Endothelial cell of umbilical vein (primary cell): ENCODE measurements at regions not wholly inside any gene's neighbourhood (a gene's known extent, or its start where the extent isn't known, plus 50 kb on each side); places are given as distances from the start of the nearest gene placed in this dataset.

Experiments
- BruUV-seq: library from RNA; stranded (reverse); fragments of 400-500 nt; replicated peaks from 2 replicates; lab custom pipeline; 2021; lab: Mats Ljungman, UMichigan
- CTCF ChIA-PET: fragments of 300-600, 350-600 bp; sonication (Branson Sonifier 250); formaldehyde crosslinking; loops from one replicate; lab custom pipeline; 2021; ENCODE audit warnings: antibody characterized with exemption, inconsistent platforms; lab: Charles Lee
- POLR2A ChIA-PET: fragments of 300-600, 350-600 bp; sonication (Branson Sonifier 250); formaldehyde crosslinking; loops from one replicate; lab custom pipeline; 2021; ENCODE audit warnings: antibody characterized with exemption, inconsistent platforms; lab: Charles Lee
- DNase-seq: peaks from one replicate; pipeline ENCODE4 v3.0.0-alpha.2; 2011; ENCODE audit warnings: low read depth, low spot score
- FAIRE-seq: peaks from 2 replicates; lab custom pipeline; 2011; peaks lifted over from hg19 to GRCh38; lab: Jason Lieb, UNC
- H2AFZ ChIP-seq: 2 replicates; pipeline ENCODE4 v1.6.0; 2012; ENCODE audit warnings: low read depth, low read length, control low read depth, inconsistent platforms
- H3K27ac ChIP-seq: 2 replicates; pipeline ENCODE4 v1.5.1; 2011; ENCODE audit warnings: low read depth, mild to moderate bottlenecking, control low read depth, low read length, moderate library complexity; ENCODE audit not compliant: insufficient read depth
- H3K27me3 ChIP-seq, 2 experiments: 2 replicates each; pipeline versions ENCODE4 v1.6.0 to v1.6.1; 2011; ENCODE audit warnings: low read length in 2 of 2, mixed read lengths in 1 of 2; ENCODE audit not compliant: control insufficient read depth in 2 of 2, insufficient read depth in 2 of 2
- H3K36me3 ChIP-seq, 2 experiments: 2 replicates in 1 of 2; 3 replicates in 1 of 2; pipeline ENCODE4 v1.5.1; 2011; ENCODE audit warnings: low read length in 2 of 2, mild to moderate bottlenecking in 1 of 2, moderate library complexity in 1 of 2; ENCODE audit not compliant: control insufficient read depth in 2 of 2, insufficient read depth in 2 of 2; ENCODE audit errors: extremely low read depth in 1 of 2
- H3K4me1 ChIP-seq: 3 replicates; pipeline ENCODE4 v1.5.1; 2011; ENCODE audit warnings: mild to moderate bottlenecking, low read length; ENCODE audit not compliant: control insufficient read depth, insufficient read depth; ENCODE audit errors: extremely low read depth
- H3K4me2 ChIP-seq: 2 replicates; pipeline ENCODE4 v1.6.1; 2011; ENCODE audit warnings: low read length, control low read depth, mixed read lengths; ENCODE audit not compliant: insufficient read depth
- H3K4me3 ChIP-seq, 3 experiments: fragments of 200-600 bp in 1 of 3; sonication (generic), shearing (Covaris generic) in 1 of 3; replicated peaks in 1 of 3; 2 replicates each; pipeline ENCODE4 v1.5.1; 2011 to 2016; ENCODE audit warnings: control low read depth in 3 of 3, low read length in 3 of 3, mild to moderate bottlenecking in 2 of 3, inconsistent platforms in 1 of 3, low read depth in 1 of 3, moderate library complexity in 1 of 3; ENCODE audit not compliant: insufficient read depth in 1 of 3
- H3K79me2 ChIP-seq: 2 replicates; pipeline ENCODE4 v1.6.0; 2012; ENCODE audit warnings: low read length, inconsistent platforms; ENCODE audit not compliant: control insufficient read depth, insufficient read depth
- H3K9ac ChIP-seq: replicated peaks from 2 replicates; pipeline ENCODE3; 2011; ENCODE audit warnings: low read length, control low read depth; ENCODE audit not compliant: insufficient read depth; ENCODE audit errors: extremely low read depth
- H3K9me1 ChIP-seq: replicated peaks from 3 replicates; pipeline ENCODE4 v1.6.0; 2011; ENCODE audit warnings: mild to moderate bottlenecking, low read length; ENCODE audit not compliant: control insufficient read depth, insufficient read depth; ENCODE audit errors: extremely low read depth
- H3K9me3 ChIP-seq: replicated peaks from 2 replicates; pipeline ENCODE4 v1.5.1; 2012; ENCODE audit warnings: low read length, inconsistent platforms; ENCODE audit not compliant: control insufficient read depth, insufficient read depth
- H4K20me1 ChIP-seq: replicated peaks from 2 replicates; pipeline ENCODE3; 2011; ENCODE audit warnings: mild to moderate bottlenecking, low read length; ENCODE audit not compliant: control insufficient read depth, insufficient read depth; ENCODE audit errors: extremely low read depth
- CTCF ChIP-seq, 2 donors: IDR thresholded peaks; 1 replicate in 1 of 2; 2 replicates in 1 of 2; pipeline ENCODE4 v1.5.1; 2011; ENCODE audit warnings: low read length in 2 of 2, mild to moderate bottlenecking in 2 of 2, moderate library complexity in 2 of 2, control low read depth in 1 of 2, inconsistent platforms in 1 of 2, low read depth in 1 of 2; ENCODE audit not compliant: insufficient read depth in 1 of 2; ENCODE audit errors: extremely low read depth in 1 of 2
- EZH2 ChIP-seq: IDR thresholded peaks from 2 replicates; pipeline ENCODE4 v1.6.1; 2012; ENCODE audit warnings: borderline replicate concordance, low read depth, mild to moderate bottlenecking, moderate library complexity, low read length, inconsistent platforms; ENCODE audit not compliant: severe bottlenecking
- FOS ChIP-seq: IDR thresholded peaks from 2 replicates; pipeline ENCODE4 v1.6.1; 2011; ENCODE audit warnings: mild to moderate bottlenecking, low read length, moderate library complexity, borderline replicate concordance; ENCODE audit not compliant: insufficient read depth
- GATA2 ChIP-seq: IDR thresholded peaks from 2 replicates; pipeline ENCODE4 v1.7.0; 2011; ENCODE audit warnings: low read depth, mild to moderate bottlenecking, moderate library complexity, mixed read lengths, low read length; ENCODE audit not compliant: insufficient read length, insufficient read depth
- JUN ChIP-seq: IDR thresholded peaks from 2 replicates; pipeline ENCODE4 v1.6.1; 2011; ENCODE audit warnings: borderline replicate concordance, low read depth; ENCODE audit not compliant: insufficient read length, insufficient read depth
- MYC ChIP-seq: IDR thresholded peaks from one replicate; pipeline ENCODE4 v1.6.1; 2011; ENCODE audit warnings: mild to moderate bottlenecking, low read depth, low read length
- POLR2A ChIP-seq: IDR thresholded peaks from 2 replicates; pipeline ENCODE4 v1.6.1; 2012; ENCODE audit warnings: low read depth, mild to moderate bottlenecking, control low read depth, low read length
- POLR2AphosphoS5 ChIP-seq: IDR thresholded peaks from 2 replicates; pipeline ENCODE4 v1.6.1; 2012; ENCODE audit warnings: low read depth, mild to moderate bottlenecking, control low read depth, low read length, moderate library complexity; ENCODE audit not compliant: insufficient read depth
- dilution Hi-C: fragments of 300-500 bp; cut with MboI; formaldehyde crosslinking; loops from one replicate; pipeline ENCODE4 v1.15.0; 2019; ENCODE audit warnings: low sequenced_read_pairs; ENCODE audit not compliant: extremely low pct_ligation_motif_present
- intact Hi-C: fragments of 100-400 bp; cut with micrococcal nuclease; formaldehyde crosslinking; loops from one replicate; pipeline ENCODE4 v1.10.0; 2022
- TF ChIP-seq, protein P1 (sequence below): IDR thresholded peaks from 2 replicates; pipeline ENCODE4 v1.6.1; 2011; ENCODE audit not compliant: insufficient read depth, insufficient read length

GRCh38 chr10:14466257-14466656 is 135.5 kb upstream of the FRMD4A start:
- Histone ChIP-seq H3K4me3 (no peak overlapping the region), H3K27ac (no peak overlapping the region), H3K4me1 (no peaks in the 10 kb centered on the region), H2AFZ (no peak overlapping the region), H3K9me1 (no peaks in the 10 kb centered on the region), H3K9ac (no peak overlapping the region), H3K36me3 (no peaks in the 10 kb centered on the region), H4K20me1 (no peaks in the 10 kb centered on the region), H3K79me2 (no peaks in the 10 kb centered on the region), H3K9me3 (no peaks in the 10 kb centered on the region), H3K4me2 (no peak overlapping the region), H3K27me3 (peaks cover 19 to 26% of the 10 kb centered on the region in 2 experiments)
- FAIRE-seq (no peak), DNase-seq (no peak)
- BruUV-seq = no TSS peak
- ChIA-PET POLR2A (no interaction called here), CTCF (no interaction called here)
- dilution Hi-C loops (no loop called here), intact Hi-C loops (no loop called here)
- no peak for TF ChIP-seq POLR2AphosphoS5
- no peak for TF ChIP-seq EZH2
- no peak for TF ChIP-seq POLR2A
- TF ChIP-seq GATA2 = no peak
- TF ChIP-seq, protein P1, sequence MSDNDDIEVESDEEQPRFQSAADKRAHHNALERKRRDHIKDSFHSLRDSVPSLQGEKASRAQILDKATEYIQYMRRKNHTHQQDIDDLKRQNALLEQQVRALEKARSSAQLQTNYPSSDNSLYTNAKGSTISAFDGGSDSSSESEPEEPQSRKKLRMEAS = no peak
- no peak for TF ChIP-seq JUN
- TF ChIP-seq FOS = no peak
- no peak for TF ChIP-seq MYC
- no peak for TF ChIP-seq CTCF (IDR thresholded peaks at IDR 0.05; ENCODE audit: extremely low read depth in 1 of 2, insufficient read depth in 1 of 2, low read depth in 1 of 2, low read length in 2 of 2)
